Activated T-helper 17 cell treated with anti-CD3 and anti-CD28 coated beads, Interleukin-2, amount 50 U/mL, for 72 hours (primary cell): ENCODE measurements at regions not wholly inside any gene's neighbourhood (a gene's known extent, or its start where the extent isn't known, plus 50 kb on each side); places are given as distances from the start of the nearest gene placed in this dataset.

Experiments
- ATAC-seq: fragments of 150-1000 bp; cut with Tn5 transposase; replicated peaks from 2 replicates; pipeline ENCODE4 v1.10.0; 2021; ENCODE audit warnings: mild to moderate bottlenecking, moderate library complexity
- H3K27ac Mint-ChIP-seq: one replicate; pipeline ENCODE4 v1.8.0; 2022; ENCODE audit warnings: mixed read lengths
- H3K27me3 Mint-ChIP-seq: one replicate; pipeline ENCODE4 v1.8.0; 2022; ENCODE audit warnings: mixed read lengths
- H3K36me3 Mint-ChIP-seq: one replicate; pipeline ENCODE4 v1.8.0; 2022; ENCODE audit warnings: low read depth, mild to moderate bottlenecking, mixed read lengths
- H3K4me1 Mint-ChIP-seq: one replicate; pipeline ENCODE4 v1.8.0; 2022; ENCODE audit warnings: mixed read lengths
- H3K4me3 Mint-ChIP-seq: one replicate; pipeline ENCODE4 v1.8.0; 2022; ENCODE audit warnings: mild to moderate bottlenecking, mixed read lengths
- H3K9me3 Mint-ChIP-seq: one replicate; pipeline ENCODE4 v1.8.0; 2022; ENCODE audit warnings: mixed read lengths

- no peak for ATAC-seq
- no peak overlapping the region for H3K4me3 Mint-ChIP-seq
- H3K36me3 Mint-ChIP-seq, result no peaks in the 10 kb centered on the region
- H3K4me1 Mint-ChIP-seq, result no peaks in the 10 kb centered on the region
- H3K9me3 Mint-ChIP-seq, result peaks cover 3% of the 10 kb centered on the region
- H3K27me3 Mint-ChIP-seq, result no peaks in the 10 kb centered on the region
- H3K27ac Mint-ChIP-seq, result no peak overlapping the region
Observed at GRCh38 chr12:39161465-39162085, 256.2 kb upstream of the CPNE8 start.

GRCh38 chr12:39157696-39158342 is 252.4 kb upstream of the CPNE8 start:
- no peak overlapping the region for H3K4me3 Mint-ChIP-seq
- no peaks in the 10 kb centered on the region for H3K36me3 Mint-ChIP-seq
- ATAC-seq, result no peak
- H3K27ac Mint-ChIP-seq, result no peak overlapping the region
- H3K9me3 Mint-ChIP-seq, result peaks cover 6% of the 10 kb centered on the region
- no peaks in the 10 kb centered on the region for H3K4me1 Mint-ChIP-seq
- H3K27me3 Mint-ChIP-seq, result peaks cover 9% of the 10 kb centered on the region

- Mint-ChIP-seq H3K4me1 (no peaks in the 10 kb centered on the region), H3K9me3 (peaks cover 16% of the 10 kb centered on the region), H3K27ac (no peak overlapping the region), H3K36me3 (no peaks in the 10 kb centered on the region), H3K4me3 (peak overlapping the region; percentile 39), H3K27me3 (peaks cover 26% of the 10 kb centered on the region)
- ATAC-seq, result peak; percentile 46
Observed at GRCh38 chr12:39145175-39145999, 240.0 kb upstream of the CPNE8 start.

- no peak for ATAC-seq
- H3K27me3 Mint-ChIP-seq, result peaks cover 26% of the 10 kb centered on the region
- peaks cover 15% of the 10 kb centered on the region for H3K9me3 Mint-ChIP-seq
- no peaks in the 10 kb centered on the region for H3K36me3 Mint-ChIP-seq
- peak overlapping the region; percentile 30 for H3K4me3 Mint-ChIP-seq
- H3K4me1 Mint-ChIP-seq, result no peaks in the 10 kb centered on the region
- no peak overlapping the region for H3K27ac Mint-ChIP-seq
Observed at GRCh38 chr12:39144613-39145061, 239.2 kb upstream of the CPNE8 start.

- H3K9me3 Mint-ChIP-seq, result peaks cover 5% of the 10 kb centered on the region
- H3K27ac Mint-ChIP-seq, result no peak overlapping the region
- ATAC-seq, result no peak
- peaks cover 8% of the 10 kb centered on the region for H3K27me3 Mint-ChIP-seq
- H3K4me3 Mint-ChIP-seq, result no peak overlapping the region
- no peaks in the 10 kb centered on the region for H3K36me3 Mint-ChIP-seq
- H3K4me1 Mint-ChIP-seq, result no peaks in the 10 kb centered on the region
Observed at GRCh38 chr12:39138268-39138667, 232.9 kb upstream of the CPNE8 start.

- ATAC-seq, result no peak
- H3K9me3 Mint-ChIP-seq, result peaks cover 4% of the 10 kb centered on the region
- peaks cover 3% of the 10 kb centered on the region for H3K27me3 Mint-ChIP-seq
- no peak overlapping the region for H3K27ac Mint-ChIP-seq
- no peaks in the 10 kb centered on the region for H3K36me3 Mint-ChIP-seq
- no peaks in the 10 kb centered on the region for H3K4me1 Mint-ChIP-seq
- no peak overlapping the region for H3K4me3 Mint-ChIP-seq
Observed at GRCh38 chr12:39127401-39127800, 222.0 kb upstream of the CPNE8 start.

GRCh38 chr12:39125566-39125965 is 220.2 kb upstream of the CPNE8 start:
- H3K27me3 Mint-ChIP-seq, result peaks cover 3% of the 10 kb centered on the region
- H3K27ac Mint-ChIP-seq, result no peak overlapping the region
- no peak for ATAC-seq
- peaks cover 4% of the 10 kb centered on the region for H3K9me3 Mint-ChIP-seq
- H3K4me3 Mint-ChIP-seq, result no peak overlapping the region
- no peaks in the 10 kb centered on the region for H3K36me3 Mint-ChIP-seq
- no peaks in the 10 kb centered on the region for H3K4me1 Mint-ChIP-seq

- Mint-ChIP-seq H3K27me3 (peaks cover 3% of the 10 kb centered on the region), H3K36me3 (no peaks in the 10 kb centered on the region), H3K9me3 (peaks cover 4% of the 10 kb centered on the region), H3K4me1 (no peaks in the 10 kb centered on the region), H3K4me3 (no peak overlapping the region), H3K27ac (no peak overlapping the region)
- ATAC-seq, result no peak
Observed at GRCh38 chr12:39124768-39125167, 219.4 kb upstream of the CPNE8 start.

GRCh38 chr12:39123580-39124253 is 218.3 kb upstream of the CPNE8 start:
- H3K36me3 Mint-ChIP-seq, result no peaks in the 10 kb centered on the region
- H3K4me1 Mint-ChIP-seq, result no peaks in the 10 kb centered on the region
- peaks cover 3% of the 10 kb centered on the region for H3K27me3 Mint-ChIP-seq
- no peak for ATAC-seq
- no peak overlapping the region for H3K4me3 Mint-ChIP-seq
- peaks cover 4% of the 10 kb centered on the region for H3K9me3 Mint-ChIP-seq
- no peak overlapping the region for H3K27ac Mint-ChIP-seq

GRCh38 chr12:39122562-39123204 is 217.3 kb upstream of the CPNE8 start:
- no peaks in the 10 kb centered on the region for H3K36me3 Mint-ChIP-seq
- H3K27ac Mint-ChIP-seq, result no peak overlapping the region
- no peak for ATAC-seq

GRCh38 chr12:39116861-39117260 is 211.5 kb upstream of the CPNE8 start:
- H3K4me1 Mint-ChIP-seq, result no peaks in the 10 kb centered on the region

More at GRCh38 chr12:39122562-39123204, 217.3 kb upstream of the CPNE8 start:
- no peaks in the 10 kb centered on the region for H3K4me1 Mint-ChIP-seq
- peaks cover 4% of the 10 kb centered on the region for H3K9me3 Mint-ChIP-seq
- peaks cover under 1% of the 10 kb centered on the region for H3K27me3 Mint-ChIP-seq
- no peak overlapping the region for H3K4me3 Mint-ChIP-seq

GRCh38 chr12:39112064-39112463 is 206.7 kb upstream of the CPNE8 start:
- Mint-ChIP-seq H3K4me3 (no peak overlapping the region), H3K27me3 (no peaks in the 10 kb centered on the region), H3K27ac (no peak overlapping the region), H3K4me1 (no peaks in the 10 kb centered on the region), H3K36me3 (no peaks in the 10 kb centered on the region), H3K9me3 (no peaks in the 10 kb centered on the region)
- no peak for ATAC-seq

More at GRCh38 chr12:39116861-39117260, 211.5 kb upstream of the CPNE8 start:
- Mint-ChIP-seq H3K27me3 (no peaks in the 10 kb centered on the region), H3K27ac (no peak overlapping the region), H3K36me3 (no peaks in the 10 kb centered on the region), H3K9me3 (no peaks in the 10 kb centered on the region), H3K4me3 (no peak overlapping the region)
- no peak for ATAC-seq

GRCh38 chr12:39105111-39105510 is 199.7 kb upstream of the CPNE8 start:
- no peaks in the 10 kb centered on the region for H3K9me3 Mint-ChIP-seq
- no peak overlapping the region for H3K4me3 Mint-ChIP-seq
- H3K27ac Mint-ChIP-seq, result no peak overlapping the region
- H3K36me3 Mint-ChIP-seq, result no peaks in the 10 kb centered on the region
- no peaks in the 10 kb centered on the region for H3K4me1 Mint-ChIP-seq
- H3K27me3 Mint-ChIP-seq, result no peaks in the 10 kb centered on the region
- ATAC-seq, result no peak

GRCh38 chr12:39103552-39104165 is 198.3 kb upstream of the CPNE8 start:
- H3K9me3 Mint-ChIP-seq, result no peaks in the 10 kb centered on the region
- H3K4me1 Mint-ChIP-seq, result no peaks in the 10 kb centered on the region
- peak; percentile 77 for ATAC-seq
- no peak overlapping the region for H3K4me3 Mint-ChIP-seq
- H3K27me3 Mint-ChIP-seq, result no peaks in the 10 kb centered on the region
- H3K27ac Mint-ChIP-seq, result no peak overlapping the region
- H3K36me3 Mint-ChIP-seq, result no peaks in the 10 kb centered on the region
